ENCODE measurements at regions not wholly inside any gene's neighbourhood (a gene's known extent, or its start where the extent isn't known, plus 50 kb on each side); places are given as distances from the start of the nearest gene placed in this dataset.

GRCh38 chr5:40365342-40366330 is 314.1 kb upstream of the PTGER4 start:
- TF ChIP-seq CTCF (IDR thresholded peaks at IDR 0.05; ENCODE audit: insufficient read depth, low read length, missing control alignments): no peak
- DNase-seq (ENCODE audit: low read depth, low spot score): no peak
- CTCF ChIA-PET: no interaction called here
- no peak overlapping the region for H3K4me3 ChIP-seq (ENCODE audit: low read depth, low read length)
- POLR2A ChIA-PET: no interaction called here

GRCh38 chr5:40364441-40364840 is 315.3 kb upstream of the PTGER4 start:
- DNase-seq (ENCODE audit: low read depth, low spot score): no peak

GRCh38 chr5:40361378-40361777 is 318.3 kb upstream of the PTGER4 start:
- no peak for DNase-seq (ENCODE audit: low read depth, low spot score)
- TF ChIP-seq CTCF (IDR thresholded peaks at IDR 0.05; ENCODE audit: insufficient read depth, low read length, missing control alignments): no peak
- CTCF ChIA-PET: no interaction called here
- POLR2A ChIA-PET: no interaction called here
- no peak overlapping the region for H3K4me3 ChIP-seq (ENCODE audit: low read depth, low read length)

More at GRCh38 chr5:40364441-40364840, 315.3 kb upstream of the PTGER4 start:
- no peak overlapping the region for H3K4me3 ChIP-seq (ENCODE audit: low read depth, low read length)
- ChIA-PET CTCF (no interaction called here), POLR2A (no interaction called here)
- no peak for TF ChIP-seq CTCF (IDR thresholded peaks at IDR 0.05; ENCODE audit: insufficient read depth, low read length, missing control alignments)

- H3K4me3 ChIP-seq (ENCODE audit: low read depth, low read length): no peak overlapping the region
- CTCF ChIA-PET: no interaction called here
- no peak for DNase-seq (ENCODE audit: low read depth, low spot score)
- no peak for TF ChIP-seq CTCF (IDR thresholded peaks at IDR 0.05; ENCODE audit: insufficient read depth, low read length, missing control alignments)
- POLR2A ChIA-PET: no interaction called here
Measured at GRCh38 chr5:40360685-40361084, 319.0 kb upstream of the PTGER4 start.

- no peak overlapping the region for H3K4me3 ChIP-seq (ENCODE audit: low read depth, low read length)
- TF ChIP-seq CTCF (IDR thresholded peaks at IDR 0.05; ENCODE audit: insufficient read depth, low read length, missing control alignments): no peak
- ChIA-PET POLR2A (no interaction called here), CTCF (no interaction called here)
- DNase-seq (ENCODE audit: low read depth, low spot score): no peak
Measured at GRCh38 chr5:40359832-40360231, 319.9 kb upstream of the PTGER4 start.

GRCh38 chr5:40359093-40359492 is 320.6 kb upstream of the PTGER4 start:
- H3K4me3 ChIP-seq (ENCODE audit: low read depth, low read length): no peak overlapping the region
- ChIA-PET POLR2A (no interaction called here), CTCF (no interaction called here)
- no peak for TF ChIP-seq CTCF (IDR thresholded peaks at IDR 0.05; ENCODE audit: insufficient read depth, low read length, missing control alignments)
- no peak for DNase-seq (ENCODE audit: low read depth, low spot score)
